ENCODE measurements at regions not wholly inside any gene's neighbourhood (a gene's known extent, or its start where the extent isn't known, plus 50 kb on each side); places are given as distances from the start of the nearest gene placed in this dataset.

- TF ChIP-seq TEAD4 (IDR thresholded peaks at IDR 0.05; ENCODE audit: low read depth, low read length), result no peak
- TF ChIP-seq EGR1 (IDR thresholded peaks at IDR 0.05; ENCODE audit: borderline replicate concordance, low read depth, low read length), result no peak
These were observed 166.1 kb upstream of the TNFAIP3 start (continued) for GRCh38 chr6:137700751-137701477.

All from H1 (cell line).